ENCODE measurements at regions not wholly inside any gene's neighbourhood (a gene's known extent, or its start where the extent isn't known, plus 50 kb on each side); places are given as distances from the start of the nearest gene placed in this dataset.
"Not testable (repeated sequence)": the region's sequence is repeated elsewhere in the genome, so short reads cannot be mapped to it uniquely, and the experiment has no call there.

DNA sequence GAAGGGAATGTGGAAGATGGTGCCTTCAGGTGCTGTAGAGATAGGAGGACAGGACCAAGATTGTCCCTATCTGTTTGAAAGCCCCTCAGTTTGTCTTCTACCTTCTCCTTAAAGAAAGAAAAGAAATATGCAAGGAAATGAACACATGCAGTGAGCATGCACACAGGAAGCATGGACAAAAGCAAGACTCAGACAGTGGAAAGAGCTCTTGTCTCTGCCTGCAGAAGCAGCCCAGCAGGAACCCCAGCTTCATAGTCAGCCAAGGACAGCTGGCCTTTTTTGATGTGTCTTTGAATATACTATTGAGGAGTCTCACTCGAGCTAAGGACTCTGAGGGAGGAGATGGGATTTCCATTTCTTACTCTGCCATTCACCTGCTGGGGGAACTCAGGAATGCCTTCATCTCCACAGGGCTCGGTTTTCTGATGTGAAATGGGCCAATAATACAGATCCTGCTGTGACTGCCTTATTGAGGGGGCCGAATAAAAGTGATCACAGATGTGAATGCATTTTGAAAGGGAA, 132.5 kb upstream of the ADRA1B start:
- DNase-seq (ENCODE audit: low read depth in 2 of 2) = no peak

DNA sequence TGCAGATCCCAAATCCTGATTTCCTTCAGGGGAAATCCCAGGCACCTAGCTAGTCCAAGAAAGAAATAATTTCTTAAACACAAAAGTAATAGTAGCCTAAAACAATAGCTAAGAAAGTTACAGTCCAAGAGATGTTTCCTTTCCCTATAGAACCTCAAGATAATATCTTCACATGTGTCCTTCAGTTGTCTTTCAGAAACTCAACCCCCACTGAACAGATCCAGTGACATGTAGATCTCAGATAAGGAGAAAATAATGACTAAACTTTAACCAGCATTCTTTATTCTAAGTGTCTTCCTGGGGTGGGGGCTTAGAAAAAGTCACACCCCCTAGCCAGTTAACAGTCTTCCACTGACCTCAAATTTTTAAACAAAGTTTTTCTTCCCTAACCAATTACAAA, 131.3 kb upstream of the ADRA1B start:
- no peak for DNase-seq (ENCODE audit: low read depth in 2 of 2)

DNA sequence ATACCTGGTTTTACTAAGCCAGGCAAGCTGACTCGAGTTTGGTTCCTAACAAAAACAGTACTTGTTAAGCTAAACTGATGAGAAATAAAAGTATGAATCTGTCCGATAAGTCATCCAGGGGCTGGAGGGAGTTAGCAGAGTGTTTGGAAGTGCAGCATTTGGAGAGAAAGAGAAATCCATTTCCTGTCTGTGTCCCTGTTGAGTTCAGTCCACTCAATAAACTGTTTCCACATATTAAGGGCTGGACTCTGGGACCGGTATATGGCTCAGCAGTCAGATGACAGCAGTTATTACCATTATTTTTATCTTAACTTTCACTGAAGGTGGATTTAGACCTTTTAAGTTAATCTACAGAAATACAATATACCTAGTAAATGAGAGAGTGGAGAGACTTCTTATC, 130.6 kb upstream of the ADRA1B start:
- DNase-seq (ENCODE audit: low read depth in 2 of 2) = no peak

DNA sequence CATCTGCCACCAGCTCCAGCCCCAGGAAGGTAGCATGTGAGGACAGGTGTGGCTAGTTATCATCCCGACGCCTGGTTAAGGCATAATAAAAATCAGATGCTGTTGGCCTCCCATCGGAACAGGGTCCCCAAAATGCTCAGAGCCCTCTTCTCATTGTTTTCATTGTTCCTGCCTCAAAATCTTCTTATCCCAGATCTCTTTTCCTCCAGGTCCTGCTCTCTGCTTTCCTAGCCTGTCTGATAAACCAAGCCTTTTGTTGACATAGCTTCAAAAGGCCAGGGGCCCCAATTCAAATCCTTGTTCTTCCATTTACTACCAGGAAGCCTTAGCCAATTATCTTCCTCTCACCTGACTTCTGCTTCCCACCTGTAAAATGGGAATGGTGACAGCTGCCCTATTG, 130.1 kb upstream of the ADRA1B start:
- DNase-seq (ENCODE audit: low read depth in 2 of 2) = no peak

DNA sequence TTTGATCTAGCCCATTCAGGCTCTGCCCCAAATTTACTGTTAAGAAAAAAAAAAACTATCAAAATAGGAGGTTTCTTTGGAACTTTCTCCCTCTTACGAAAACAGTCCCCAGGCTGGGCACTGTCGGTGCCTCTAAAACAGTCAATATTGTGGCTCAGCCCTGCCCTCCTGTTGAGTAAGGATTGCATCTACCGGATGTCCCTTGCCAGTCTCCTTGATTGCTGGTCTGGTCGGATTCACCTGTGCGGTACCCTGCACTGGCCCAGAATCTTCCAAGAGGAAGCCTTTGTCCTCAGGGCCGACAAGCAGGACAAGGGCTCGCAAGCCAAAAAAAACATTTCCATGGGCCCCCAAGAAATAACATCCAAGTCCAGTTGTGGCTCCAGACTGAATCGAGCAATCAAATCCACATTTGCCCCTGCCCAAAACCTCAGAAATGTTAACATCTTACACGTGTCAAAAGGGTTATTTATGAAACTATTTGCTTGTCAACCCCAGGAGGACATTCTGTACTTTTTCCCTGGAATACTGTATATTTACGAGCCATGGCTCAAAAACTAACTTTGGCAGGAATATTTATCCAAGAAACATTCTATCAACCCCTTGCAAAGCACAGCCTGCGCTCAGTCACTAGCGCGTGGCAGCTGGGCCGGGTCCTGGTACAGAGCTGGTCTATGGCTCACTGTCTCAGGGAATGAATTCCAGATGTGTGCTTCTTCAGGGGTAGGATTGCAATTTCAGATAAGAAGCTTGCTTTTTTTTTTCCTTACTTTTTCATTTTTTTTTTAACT, 129.2 kb upstream of the ADRA1B start:
- DNase-seq (ENCODE audit: low read depth in 2 of 2) = no peak

DNA sequence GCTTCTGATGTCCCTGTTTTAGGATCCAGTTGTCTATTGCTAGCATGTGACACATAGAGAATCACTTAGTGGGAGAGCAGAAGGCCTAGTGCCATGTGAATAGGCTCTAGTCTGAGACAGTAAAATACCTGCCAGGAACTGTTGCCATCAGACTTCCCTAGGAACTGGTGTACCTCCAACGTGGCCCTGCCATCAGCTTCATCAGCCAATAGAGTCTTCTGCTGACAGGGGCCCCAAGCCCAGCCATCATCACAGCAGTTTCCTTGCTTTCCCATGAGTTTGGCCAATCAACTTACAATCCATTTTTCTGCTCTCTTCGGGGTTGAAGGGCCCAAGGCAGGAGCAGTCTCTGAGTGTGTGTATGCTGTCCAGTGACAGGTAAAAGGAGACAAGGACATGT, 128.4 kb upstream of the ADRA1B start:
- DNase-seq (ENCODE audit: low read depth in 2 of 2) = no peak

DNA sequence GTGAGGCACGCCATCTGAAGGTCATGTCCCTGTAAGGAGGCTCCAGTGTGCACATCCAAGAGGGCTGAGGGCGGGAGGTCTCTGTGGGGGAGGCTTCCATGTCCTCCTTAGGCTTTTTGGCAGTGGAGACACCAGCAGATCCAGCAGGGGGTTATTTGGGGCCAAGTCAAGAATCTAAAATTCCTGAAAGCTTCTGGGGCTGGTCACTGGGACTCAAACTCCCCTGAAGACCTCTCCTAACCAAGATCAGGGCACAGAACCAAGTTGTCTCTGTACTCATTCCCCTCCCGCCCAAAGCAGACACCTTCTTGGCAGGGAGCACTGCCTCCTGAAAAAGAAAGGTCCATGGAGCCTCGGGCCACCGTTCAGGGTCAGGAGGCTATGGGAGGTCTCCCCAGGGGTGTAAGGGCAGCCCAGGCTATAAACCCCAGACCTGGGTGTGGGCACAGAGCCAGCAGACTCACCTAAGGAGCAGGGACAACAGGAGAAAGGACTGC, 127.4 kb upstream of the ADRA1B start:
- no peak for DNase-seq (ENCODE audit: low read depth in 2 of 2)

DNA sequence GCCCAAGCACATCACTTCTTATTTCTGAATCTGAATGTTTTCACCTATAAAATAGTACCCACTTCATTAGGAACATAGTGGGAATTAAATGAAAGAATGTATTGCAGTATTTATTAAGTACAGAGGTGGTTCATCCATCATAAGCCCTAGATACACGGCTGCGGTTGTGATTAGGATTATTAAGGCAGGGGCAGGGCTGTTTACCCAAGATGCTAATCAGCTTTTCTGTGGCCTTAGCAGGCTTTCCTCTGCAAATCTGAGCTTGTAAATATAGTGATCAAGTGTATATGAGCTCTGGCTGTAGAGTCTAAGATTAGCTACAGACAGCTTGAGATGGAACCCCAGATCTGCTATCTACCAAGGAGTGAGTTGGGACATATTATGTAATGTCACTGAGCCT, 124.1 kb upstream of the ADRA1B start:
- no peak for DNase-seq (ENCODE audit: low read depth in 2 of 2)

DNA sequence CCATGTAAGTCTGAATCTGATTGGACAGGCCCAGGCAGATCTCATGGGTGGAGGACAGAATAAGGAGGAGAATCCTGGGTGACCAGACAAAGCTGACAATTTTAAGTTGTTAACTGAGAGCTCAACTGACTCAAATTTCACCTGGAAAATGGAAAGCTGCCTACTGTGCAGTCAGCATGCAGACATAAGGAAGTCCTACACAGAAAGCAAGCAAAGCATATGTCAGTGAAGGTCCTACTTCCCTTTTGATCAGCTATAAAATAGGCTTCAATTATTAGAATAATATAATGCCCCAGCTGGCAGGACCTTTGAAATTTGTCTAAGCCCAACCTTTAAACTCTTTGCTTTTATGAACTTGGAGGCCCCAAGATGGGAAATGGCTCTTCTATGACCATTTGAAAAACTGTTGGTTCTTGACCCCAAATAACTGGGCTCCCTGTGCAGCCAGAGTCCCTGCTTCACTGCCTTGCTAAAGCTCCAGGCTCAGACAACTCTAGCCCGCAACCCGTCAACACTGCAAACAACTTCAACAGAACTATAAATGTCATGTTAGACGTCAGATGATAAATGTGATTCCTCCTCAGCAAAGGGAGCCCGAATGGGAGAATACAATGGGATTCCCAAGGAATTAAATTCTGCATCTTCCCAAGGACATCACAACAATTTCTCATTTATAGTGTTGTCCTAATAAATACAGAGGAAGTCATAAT, 118.9 kb upstream of the ADRA1B start:
- no peak for DNase-seq (ENCODE audit: low read depth in 2 of 2)

DNA sequence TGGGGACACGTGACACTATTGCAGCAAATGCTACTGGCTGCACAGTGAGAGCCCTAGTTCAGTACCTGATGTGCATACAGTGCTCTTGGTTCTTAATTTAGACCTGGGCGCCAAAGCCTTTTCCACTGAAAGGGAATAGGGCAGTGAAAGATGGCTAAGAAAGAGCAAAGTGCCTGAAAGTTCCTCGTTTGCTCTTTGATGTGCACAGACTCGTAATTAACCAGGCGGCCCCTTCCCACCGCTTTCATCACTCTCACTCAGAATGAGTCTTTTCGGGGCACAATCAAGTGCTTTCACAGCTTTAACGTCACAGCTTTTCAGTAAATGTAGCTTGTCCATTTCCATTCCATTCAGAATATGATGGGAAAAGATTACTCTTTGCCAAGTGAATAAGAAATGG, 116.6 kb upstream of the ADRA1B start:
- DNase-seq (ENCODE audit: low read depth in 2 of 2) = no peak

DNA sequence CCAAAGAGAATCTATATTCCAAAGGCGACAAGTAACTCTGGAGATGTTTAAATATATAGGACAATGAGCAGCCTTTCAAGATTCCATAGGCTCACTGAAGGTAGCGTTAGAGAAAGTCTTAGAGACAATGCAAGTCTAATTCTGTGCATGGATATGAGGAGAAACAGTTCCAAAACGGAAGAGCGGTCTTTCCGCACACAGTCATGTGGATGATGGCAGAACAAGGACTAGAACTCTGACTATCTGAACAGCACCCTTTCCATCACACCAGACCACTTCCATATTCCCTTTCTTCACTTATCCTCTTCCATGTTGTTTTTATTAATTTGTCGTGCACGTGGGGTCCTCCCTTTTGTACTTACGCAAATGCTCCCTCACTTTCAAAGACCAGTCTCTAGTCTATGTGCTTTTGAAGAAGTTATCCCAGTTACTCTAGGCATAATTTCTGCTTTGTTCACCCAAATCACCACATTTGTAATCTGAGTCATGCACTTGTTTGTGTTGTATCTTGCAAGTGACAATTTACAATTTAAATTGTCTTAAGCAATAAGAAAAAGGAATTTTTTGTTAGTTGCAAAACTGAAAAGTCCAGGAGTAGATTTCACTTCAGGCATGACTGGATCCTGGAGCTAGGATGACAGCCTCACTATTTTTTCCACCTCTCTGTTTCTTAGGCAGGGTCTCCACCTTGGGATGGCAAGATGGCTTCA, 116.0 kb upstream of the ADRA1B start:
- DNase-seq (ENCODE audit: low read depth in 2 of 2) = no peak

DNA sequence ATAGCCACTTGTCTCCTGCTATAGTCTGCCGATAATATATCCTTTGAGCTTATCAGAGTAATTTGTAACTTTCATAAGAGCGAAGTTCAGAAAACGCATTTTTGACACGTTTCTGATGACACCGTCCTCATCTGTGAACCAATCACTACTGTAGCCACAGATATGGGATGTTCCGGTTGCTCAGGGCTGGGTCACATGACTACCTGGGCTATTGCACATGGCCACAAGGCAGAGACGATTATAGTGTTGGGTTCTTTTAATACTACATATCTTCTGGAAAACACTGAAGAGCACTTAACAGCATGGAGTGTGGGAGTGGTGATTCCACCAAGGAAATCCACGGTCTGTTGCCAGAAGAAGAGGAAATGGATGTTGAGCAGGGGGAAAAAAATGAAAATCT, 115.0 kb upstream of the ADRA1B start:
- DNase-seq (ENCODE audit: low read depth in 2 of 2) = no peak

DNA sequence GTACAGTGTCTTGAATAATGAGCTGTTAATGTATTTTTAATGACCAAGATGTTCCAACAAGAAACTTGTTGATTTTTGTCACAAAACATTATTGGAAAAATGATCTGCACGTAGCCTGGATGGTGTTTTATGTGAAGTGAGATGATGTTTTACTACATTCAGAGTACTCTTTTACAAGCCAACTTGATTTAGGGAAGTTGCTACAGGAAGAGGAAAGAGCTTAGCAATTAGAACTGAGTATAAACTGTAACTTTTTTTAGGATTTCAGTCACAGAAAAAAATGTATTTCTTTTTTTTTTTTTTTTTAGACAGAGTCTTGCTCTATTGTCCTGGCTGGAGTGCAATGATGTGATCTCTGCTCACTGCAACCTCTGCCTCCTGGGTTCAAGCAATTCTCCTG, 113.6 kb upstream of the ADRA1B start:
- no peak for DNase-seq (ENCODE audit: low read depth in 2 of 2)

DNA sequence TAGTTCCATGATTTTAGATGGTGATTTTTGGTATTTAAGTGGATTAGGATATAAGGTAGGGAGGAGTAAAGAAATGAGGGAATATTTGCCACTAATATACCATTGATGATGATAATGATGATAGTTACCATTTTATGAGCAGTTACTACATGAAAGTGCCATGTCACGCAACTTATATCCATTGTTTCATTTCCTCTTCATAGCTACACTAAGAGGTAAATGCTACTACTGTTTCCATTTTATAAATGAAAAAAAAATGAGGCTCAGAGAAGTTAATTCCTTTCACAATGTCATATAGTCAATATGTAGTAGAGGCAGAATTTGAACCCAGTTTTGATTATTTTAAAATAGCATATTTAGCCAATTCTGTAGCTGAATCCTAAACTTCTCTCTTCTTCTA, 112.2 kb upstream of the ADRA1B start:
- no peak for DNase-seq (ENCODE audit: low read depth in 2 of 2)

DNA sequence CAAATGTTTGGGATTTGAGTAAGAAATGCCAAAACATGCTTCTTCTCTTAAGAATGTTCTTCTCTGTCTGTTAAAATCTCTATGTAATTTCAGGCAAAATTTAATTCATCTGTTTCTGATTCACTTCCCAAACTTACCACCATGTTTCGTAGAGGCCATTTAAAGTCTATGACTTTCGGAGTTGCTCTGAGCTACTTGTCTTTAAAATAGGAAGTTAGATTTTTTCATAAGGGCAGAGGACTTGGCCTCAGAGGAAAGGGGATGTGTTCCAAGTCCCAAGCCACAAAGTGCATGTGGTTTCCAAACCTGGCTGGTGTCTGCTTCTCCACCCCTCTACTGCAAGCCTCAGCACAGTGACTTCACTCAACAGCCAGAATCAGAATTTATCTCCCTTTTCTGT, 111.3 kb upstream of the ADRA1B start:
- DNase-seq (ENCODE audit: low read depth in 2 of 2) = no peak

DNA sequence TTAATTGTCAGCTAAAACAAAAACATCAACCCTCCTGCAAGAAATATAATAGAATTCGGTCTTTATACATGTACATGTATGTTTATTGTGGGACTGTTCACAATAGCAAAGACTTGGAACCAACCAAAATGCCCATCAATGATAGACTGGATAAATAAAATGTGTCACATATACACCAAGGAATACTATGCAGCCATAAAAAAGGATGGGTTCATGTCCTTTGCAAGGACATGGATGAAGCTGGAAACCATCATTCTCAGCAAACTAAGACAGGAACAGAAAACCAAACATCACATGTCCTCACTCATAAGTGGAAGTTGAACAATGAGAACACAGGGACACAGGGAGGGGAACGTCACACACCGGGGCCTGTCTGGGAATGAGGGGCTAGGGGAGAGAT, 109.1 kb upstream of the ADRA1B start:
- DNase-seq (ENCODE audit: low read depth in 2 of 2) = not testable (repeated sequence)

DNA sequence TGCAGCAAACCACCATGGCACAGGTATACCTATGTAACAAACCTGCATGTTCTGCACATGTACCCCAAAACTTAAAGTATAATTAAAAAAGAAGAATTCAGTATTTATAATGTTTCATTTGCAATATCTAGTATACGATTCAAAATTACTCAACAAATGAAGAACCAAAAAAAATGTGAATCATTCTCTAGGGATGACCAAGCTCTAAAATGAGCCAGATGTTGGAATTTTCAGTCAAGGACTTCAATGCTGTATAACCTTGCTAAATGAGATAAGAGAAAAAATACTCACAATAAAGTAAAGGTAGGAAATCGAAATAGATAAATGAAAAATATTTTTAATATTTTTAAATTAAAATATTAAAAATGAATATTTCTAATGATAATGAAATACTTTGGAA, 108.7 kb upstream of the ADRA1B start:
- DNase-seq (ENCODE audit: low read depth in 2 of 2) = no peak

DNA sequence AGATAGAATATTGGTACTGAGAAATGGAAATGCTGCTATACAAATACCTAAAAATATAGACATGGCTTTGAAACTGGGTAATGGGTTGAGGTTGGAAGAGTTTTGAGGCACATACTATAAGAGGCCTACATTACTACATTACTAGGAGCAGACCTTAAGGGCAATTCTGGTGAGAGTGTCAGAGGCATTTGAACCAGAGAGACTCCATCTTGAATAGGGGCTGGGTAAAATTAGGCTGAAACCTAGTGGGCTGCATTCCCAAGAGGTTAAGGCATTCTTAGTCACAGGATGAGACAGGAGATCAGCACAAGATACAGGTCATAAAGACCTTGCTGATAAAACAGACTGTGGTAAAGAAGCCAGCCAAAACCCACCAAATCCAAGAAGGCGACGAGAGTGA, 104.6 kb upstream of the ADRA1B start:
- no peak for DNase-seq (ENCODE audit: low read depth in 2 of 2)

DNA sequence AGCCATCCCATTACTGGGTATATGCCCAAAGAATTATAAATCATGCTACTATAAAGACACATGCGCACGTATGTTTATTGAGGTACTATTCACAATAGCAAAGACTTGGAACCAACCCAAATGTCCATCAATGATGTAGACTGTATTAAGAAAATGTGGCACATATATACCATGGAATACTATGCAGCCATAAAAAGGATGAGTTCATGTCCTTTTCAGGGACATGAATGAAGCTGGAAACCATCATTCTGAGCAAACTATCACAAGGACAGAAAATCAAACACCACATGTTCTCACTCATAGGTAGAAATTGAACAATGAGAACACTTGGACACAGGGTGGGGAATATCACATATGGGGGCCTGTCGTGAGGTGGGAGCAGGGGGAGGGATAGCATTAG, 103.5 kb upstream of the ADRA1B start:
- DNase-seq (ENCODE audit: low read depth in 2 of 2) = not testable (repeated sequence)

DNA sequence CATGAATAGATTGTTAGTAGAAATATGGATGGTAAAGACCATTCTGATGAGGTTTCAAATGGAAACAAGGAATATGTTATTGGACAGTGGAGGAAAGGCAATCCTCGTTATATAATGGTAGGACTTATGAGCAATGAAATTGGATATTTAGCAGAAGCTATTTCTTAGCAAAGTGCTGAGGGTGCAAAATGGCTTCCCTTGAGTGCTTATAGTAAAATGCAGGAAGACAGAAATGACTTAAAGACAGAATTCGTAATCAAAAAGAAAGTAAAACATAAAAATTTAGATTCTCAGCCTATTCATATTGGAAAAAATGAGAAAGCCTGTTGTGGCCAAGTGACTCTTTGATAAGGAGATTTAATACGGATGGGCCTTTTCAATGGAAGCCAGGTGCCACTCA, 102.1 kb upstream of the ADRA1B start:
- DNase-seq (ENCODE audit: low read depth in 2 of 2) = no peak

DNA sequence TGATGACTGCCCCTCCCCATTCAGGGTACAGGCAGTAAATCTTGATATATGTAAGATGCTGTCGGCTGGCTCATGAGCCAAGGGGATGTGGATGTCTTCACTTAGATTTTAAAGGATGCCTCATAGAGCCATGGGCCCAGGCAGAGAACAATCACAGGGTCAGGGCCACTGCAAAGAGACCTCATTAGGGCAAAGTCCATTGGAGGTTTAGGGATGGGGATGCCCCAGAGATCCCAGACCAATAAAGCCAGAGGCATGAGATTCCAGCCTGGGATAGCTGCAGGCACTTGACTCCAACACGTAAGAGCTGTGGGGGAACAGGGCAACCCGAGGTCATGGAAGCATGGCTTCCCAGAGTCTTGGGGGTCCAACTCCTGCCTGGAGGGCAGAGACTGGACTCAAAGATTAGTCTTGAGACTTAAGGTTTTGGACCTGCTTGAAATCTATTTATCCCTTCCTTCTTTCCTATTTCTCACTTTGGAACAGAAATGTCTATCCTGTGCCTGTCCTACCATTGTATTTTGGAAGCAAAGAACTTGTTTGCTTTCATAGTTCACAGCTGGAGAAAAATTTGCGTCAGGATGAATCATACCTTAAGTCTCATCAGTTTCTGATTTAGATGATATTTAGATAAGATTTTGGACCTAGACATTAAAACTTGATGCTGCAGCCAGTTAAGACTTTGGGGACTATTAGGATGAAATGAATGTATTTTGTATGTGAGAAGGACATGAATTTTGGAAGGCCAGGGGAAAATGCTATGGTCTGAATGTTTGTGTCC, 101.3 kb upstream of the ADRA1B start:
- DNase-seq (ENCODE audit: low read depth in 2 of 2) = no peak
